IMR-90 (cell line): ENCODE measurements at regions not wholly inside any gene's neighbourhood (a gene's known extent, or its start where the extent isn't known, plus 50 kb on each side); places are given as distances from the start of the nearest gene placed in this dataset.
A peak's percentile ranks its signal among the peaks of the same experiment; 100 is the strongest.

Experiments
- ATAC-seq: fragments of 200-7000 bp; cut with Tn5 transposase; 2 replicates; pipeline ENCODE4 v1.9.1; 2020; ENCODE audit warnings: low read depth, mild to moderate bottlenecking, moderate library complexity
- BruUV-seq: library from RNA; stranded (reverse); fragments of 400-500 nt; replicated peaks from 2 replicates; lab custom pipeline; 2021; lab: Mats Ljungman, UMichigan
- CTCF ChIA-PET: fragments of 300-600 bp; formaldehyde crosslinking; extraction: SDS; loops from one replicate; lab custom pipeline; 2021; ENCODE audit warnings: antibody characterized with exemption; lab: Yijun Ruan, JAX
- POLR2A ChIA-PET: fragments of 300-600 bp; sonication (Branson Sonifier 250); formaldehyde crosslinking; loops from one replicate; lab custom pipeline; 2022; ENCODE audit warnings: antibody characterized with exemption; ENCODE audit not compliant: unreplicated experiment; lab: Charles Lee
- DNase-seq: peaks from one replicate; pipeline ENCODE4 v3.0.0; 2013
- H2AFZ ChIP-seq: replicated peaks from 2 replicates; pipeline ENCODE3; 2013; ENCODE audit warnings: low read length, mild to moderate bottlenecking; ENCODE audit not compliant: poor library complexity
- H2AK5ac ChIP-seq: 2 replicates; pipeline ENCODE4 v1.6.1; 2013; ENCODE audit warnings: low read depth, low read length, inconsistent platforms
- H2AK9ac ChIP-seq: replicated peaks from 2 replicates; pipeline ENCODE3; 2013; ENCODE audit warnings: mild to moderate bottlenecking, low read depth, low read length, moderate library complexity; ENCODE audit not compliant: poor library complexity
- H2BK120ac ChIP-seq: 2 replicates; pipeline ENCODE4 v1.6.1; 2013; ENCODE audit warnings: low read depth, low read length, inconsistent platforms
- H2BK15ac ChIP-seq: 3 replicates; pipeline ENCODE4 v1.6.1; 2013; ENCODE audit warnings: low read depth, low read length, inconsistent platforms
- H2BK20ac ChIP-seq: 2 replicates; pipeline ENCODE4 v1.6.1; 2013; ENCODE audit warnings: low read depth, mild to moderate bottlenecking, inconsistent platforms, low read length, moderate library complexity
- H2BK5ac ChIP-seq: 2 replicates; pipeline ENCODE4 v1.6.1; 2013; ENCODE audit warnings: mild to moderate bottlenecking, low read depth, low read length, inconsistent platforms; ENCODE audit not compliant: poor library complexity, severe bottlenecking
- H3K14ac ChIP-seq: replicated peaks from 2 replicates; pipeline ENCODE4 v1.6.1; 2013; ENCODE audit warnings: low read depth, low read length, inconsistent platforms
- H3K18ac ChIP-seq: 2 replicates; pipeline ENCODE4 v1.6.1; 2013; ENCODE audit warnings: low read depth, low read length, control low read depth
- H3K23ac ChIP-seq: 2 replicates; pipeline ENCODE4 v1.6.1; 2013; ENCODE audit warnings: low read depth, low read length, inconsistent platforms
- H3K27ac ChIP-seq: 2 replicates; pipeline ENCODE4 v1.5.1; 2013; ENCODE audit warnings: mild to moderate bottlenecking, control low read depth, low read length; ENCODE audit not compliant: insufficient read depth
- H3K27me3 ChIP-seq: 2 replicates; pipeline ENCODE4 v1.6.1; 2013; ENCODE audit warnings: low read length; ENCODE audit not compliant: control insufficient read depth, insufficient read depth
- H3K36me3 ChIP-seq: 2 replicates; pipeline ENCODE4 v1.6.1; 2013; ENCODE audit warnings: low read length, mixed read lengths; ENCODE audit not compliant: control insufficient read depth, insufficient read depth
- H3K4ac ChIP-seq: 2 replicates; pipeline ENCODE4 v1.6.1; 2013; ENCODE audit warnings: low read depth, low read length, inconsistent platforms
- H3K4me1 ChIP-seq: 2 replicates; pipeline ENCODE4 v1.6.1; 2013; ENCODE audit warnings: low read length, mixed read lengths; ENCODE audit not compliant: control insufficient read depth, insufficient read depth
- H3K4me2 ChIP-seq: 2 replicates; pipeline ENCODE4 v1.6.1; 2013; ENCODE audit warnings: low read depth, mild to moderate bottlenecking, control low read depth, low read length, moderate library complexity
- H3K4me3 ChIP-seq: 2 replicates; pipeline ENCODE4 v1.5.1; 2013; ENCODE audit warnings: low read depth, mild to moderate bottlenecking, control low read depth, low read length, moderate library complexity; ENCODE audit not compliant: insufficient read depth
- H3K56ac ChIP-seq: 2 replicates; pipeline ENCODE4 v1.6.1; 2013; ENCODE audit warnings: low read length, inconsistent platforms; ENCODE audit not compliant: insufficient read depth; ENCODE audit errors: extremely low read depth
- H3K79me1 ChIP-seq, 2 experiments: 2 replicates each; pipeline ENCODE4 v1.6.1; 2013; ENCODE audit warnings: low read length in 2 of 2, inconsistent platforms in 1 of 2, low read depth in 1 of 2
- H3K9ac ChIP-seq: 2 replicates; pipeline ENCODE4 v1.6.1; 2013; ENCODE audit warnings: low read depth, low read length, control low read depth
- H3K9me1 ChIP-seq: 2 replicates; pipeline ENCODE4 v1.6.1; 2013; ENCODE audit warnings: low read length, inconsistent platforms; ENCODE audit not compliant: insufficient read depth
- H3K9me3 ChIP-seq: 2 replicates; pipeline ENCODE4 v1.6.1; 2013; ENCODE audit warnings: low read length; ENCODE audit not compliant: control insufficient read depth, insufficient read depth
- H4K20me1 ChIP-seq: 2 replicates; pipeline ENCODE4 v1.6.1; 2013; ENCODE audit warnings: low read length, inconsistent platforms; ENCODE audit not compliant: insufficient read depth
- H4K5ac ChIP-seq: 2 replicates; pipeline ENCODE4 v1.6.1; 2013; ENCODE audit warnings: mild to moderate bottlenecking, low read depth, low read length, control low read depth
- H4K8ac ChIP-seq, 2 experiments: 2 replicates each; pipeline ENCODE4 v1.6.1; 2013; ENCODE audit warnings: low read depth in 2 of 2, low read length in 2 of 2, control low read depth in 1 of 2, inconsistent platforms in 1 of 2
- H4K91ac ChIP-seq: 2 replicates; pipeline ENCODE4 v1.6.1; 2013; ENCODE audit warnings: low read depth, low read length, inconsistent platforms; ENCODE audit not compliant: insufficient read depth
- BHLHE40 ChIP-seq: fragments of 150-350 bp; IDR thresholded peaks from 2 replicates; pipeline ENCODE4 v1.6.1; 2016; ENCODE audit warnings: mild to moderate bottlenecking, low read depth, low read length
- CEBPB ChIP-seq: IDR thresholded peaks from 2 replicates; pipeline ENCODE4 v1.6.1; 2012; ENCODE audit warnings: low read depth, low read length, improper control_type of control experiment
- MAZ ChIP-seq: IDR thresholded peaks from 2 replicates; pipeline ENCODE4 v1.6.1; 2012; ENCODE audit warnings: low read depth, mild to moderate bottlenecking, low read length, improper control_type of control experiment, moderate library complexity, borderline replicate concordance
- POLR2A ChIP-seq: IDR thresholded peaks from 2 replicates; pipeline ENCODE4 v1.6.1; 2012; ENCODE audit warnings: mild to moderate bottlenecking, low read depth, low read length
- WGBS, 2 experiments: methylation state at CpG; one replicate each; pipeline versions ENCODE4 v1.1.5 to v1.1.7; 2013; ENCODE audit warnings: missing lambda C conversion rate in 2 of 2; ENCODE audit not compliant: insufficient read length in 1 of 2; ENCODE audit errors: extremely low coverage in 2 of 2; 5-methylcytosine and 5-hydroxymethylcytosine counted together
- dilution Hi-C: fragments of 300-500 bp; cut with HindIII; formaldehyde crosslinking; loops from one replicate; pipeline ENCODE4 v1.14.3; 2018; ENCODE audit warnings: low sequenced_read_pairs; ENCODE audit not compliant: unreplicated experiment
- in situ Hi-C: fragments of 300-500 bp; cut with MboI; formaldehyde crosslinking; loops from 3 replicates; pipeline ENCODE4 v1.14.3; 2019; ENCODE audit warnings: low sequenced_read_pairs, inconsistent platforms, mixed read lengths
- intact Hi-C: fragments of 100-400 bp; cut with micrococcal nuclease; formaldehyde crosslinking; loops from 2 replicates; pipeline ENCODE4 v1.10.0; 2022

DNA sequence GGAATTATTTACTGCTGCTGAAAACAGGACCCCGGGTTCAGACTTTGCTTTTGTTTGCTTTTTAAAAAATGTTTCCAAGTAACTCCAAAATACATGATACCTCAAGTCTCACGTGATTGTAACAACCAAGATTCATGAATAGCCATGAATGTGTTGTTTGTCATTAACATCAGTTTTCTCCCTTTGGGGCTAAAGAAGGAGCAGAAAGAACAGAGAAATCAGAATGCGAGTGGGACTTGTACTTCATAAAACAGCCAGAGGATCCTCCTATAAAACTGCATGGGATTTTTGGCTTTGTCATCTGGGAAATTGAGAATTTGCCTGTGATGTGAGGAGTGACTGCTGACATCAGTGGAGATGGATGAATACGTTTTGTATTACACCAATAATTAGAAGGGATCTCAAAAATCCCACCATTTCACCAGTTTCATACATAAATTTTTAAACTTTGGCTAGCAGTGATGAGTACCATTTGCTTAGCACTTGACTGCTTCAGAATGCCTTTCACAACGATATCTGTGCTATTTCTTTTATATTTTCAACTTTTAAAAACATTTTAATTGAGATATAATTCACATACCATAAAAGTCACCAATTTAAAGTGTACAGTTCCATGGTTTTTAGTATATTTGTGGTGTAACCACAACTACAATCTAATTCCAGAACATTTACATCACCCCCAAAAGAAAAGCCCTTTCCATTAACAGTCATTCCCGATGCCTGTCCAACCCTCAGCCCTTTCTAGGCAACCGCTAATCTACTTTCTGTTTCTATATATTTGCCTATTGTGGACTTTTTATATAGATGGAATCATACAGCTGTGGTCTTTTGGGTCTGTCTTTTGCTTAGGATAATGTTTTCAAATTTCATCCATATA, 126.9 kb upstream of the ANKRD55 start:
- Histone ChIP-seq H2BK20ac (no peak overlapping the region), H4K8ac (no peak overlapping the region), H3K4me1 (peaks cover 4% of the 10 kb centered on the region), H3K27ac (no peak overlapping the region), H3K79me1 (no peaks in the 10 kb centered on the region), H3K4me2 (no peak overlapping the region), H3K14ac (no peak overlapping the region), H4K5ac (no peak overlapping the region), H2AFZ (no peak overlapping the region), H2AK9ac (no peak overlapping the region), H2AK5ac (no peak overlapping the region), H4K91ac (no peak overlapping the region), H3K56ac (no peak overlapping the region), H2BK5ac (no peak overlapping the region), H2BK120ac (no peak overlapping the region), H3K9me1 (no peaks in the 10 kb centered on the region), H3K4ac (no peak overlapping the region), H2BK15ac (no peak overlapping the region), H3K27me3 (no peaks in the 10 kb centered on the region), H4K20me1 (no peaks in the 10 kb centered on the region), H3K4me3 (no peak overlapping the region), H3K23ac (no peak overlapping the region), H3K9ac (no peak overlapping the region), H3K36me3 (no peaks in the 10 kb centered on the region), H3K18ac (no peak overlapping the region), H3K9me3 (no peaks in the 10 kb centered on the region)
- ATAC-seq, result no peak
- dilution Hi-C loops, result no loop called here
- ChIA-PET CTCF (no interaction called here), POLR2A (no interaction called here)
- BruUV-seq, result no TSS peak
- peak; percentile 20 for DNase-seq
- in situ Hi-C loops, result no loop called here
- intact Hi-C loops, result loop anchor here (5.0 kb wide), 2 partner anchors 47 to 117 kb away; no protein-coding TSS in a partner anchor
- TF ChIP-seq POLR2A (no peak), CEBPB (no peak), MAZ (no peak), BHLHE40 (no peak)
- no CpG with 5 or more reads among the region's 7 CpGs for WGBS, 2 experiments
